OCI-LY3 (cell line): ENCODE measurements at regions not wholly inside any gene's neighbourhood (a gene's known extent, or its start where the extent isn't known, plus 50 kb on each side); places are given as distances from the start of the nearest gene placed in this dataset.

Experiments used
- H2AFZ ChIP-seq: fragments of 200-600, 300-600 bp; shearing (Covaris generic); 2 replicates; pipeline ENCODE4 v1.6.0; 2014; ENCODE audit warnings: antibody characterized with exemption, low read depth, low read length
- H3K27ac ChIP-seq: fragments of 200-600, 300-600 bp; sonication (generic); 2 replicates; pipeline ENCODE4 v1.5.1; 2014; ENCODE audit warnings: mild to moderate bottlenecking, low read length, moderate library complexity, mixed read lengths
- H3K27me3 ChIP-seq: fragments of 200-600, 300-600 bp; sonication (generic); 2 replicates; pipeline ENCODE4 v1.6.1; 2014; ENCODE audit warnings: low read depth, low read length, mixed read lengths
- H3K36me3 ChIP-seq: fragments of 200-600, 300-600 bp; sonication (generic); replicated peaks from 2 replicates; pipeline ENCODE3; 2014; ENCODE audit warnings: low read depth, low read length, mixed read lengths
- H3K4me1 ChIP-seq: fragments of 300-600, 200-600 bp; sonication (generic); 2 replicates; pipeline ENCODE4 v1.6.1; 2014; ENCODE audit warnings: low read length, mixed read lengths
- H3K4me2 ChIP-seq: fragments of 200-600, 300-600 bp; sonication (generic); 2 replicates; pipeline ENCODE4 v1.6.1; 2014; ENCODE audit warnings: low read length, mixed read lengths
- H3K4me3 ChIP-seq: fragments of 300-600, 200-600 bp; sonication (generic); 2 replicates; pipeline ENCODE4 v1.5.1; 2014; ENCODE audit warnings: antibody characterized with exemption, mild to moderate bottlenecking, low read length, moderate library complexity
- H3K79me2 ChIP-seq: fragments of 300-600, 200-600 bp; shearing (Covaris generic); 2 replicates; pipeline ENCODE4 v1.6.1; 2014; ENCODE audit warnings: mild to moderate bottlenecking, low read length, mixed read lengths
- H3K9ac ChIP-seq: fragments of 300-600, 200-600 bp; shearing (Covaris generic); 2 replicates; pipeline ENCODE4 v1.6.0; 2014; ENCODE audit warnings: mild to moderate bottlenecking, low read length, moderate library complexity
- H3K9me3 ChIP-seq: fragments of 200-600, 300-600 bp; shearing (Covaris generic); 2 replicates; pipeline ENCODE4 v1.6.1; 2014; ENCODE audit warnings: low read length, mixed read lengths; ENCODE audit not compliant: insufficient read depth
- H4K20me1 ChIP-seq: fragments of 200-600, 300-600 bp; sonication (generic); 2 replicates; pipeline ENCODE4 v1.6.1; 2016; ENCODE audit warnings: low read length, mixed read lengths; ENCODE audit not compliant: insufficient read depth
- EZH2phosphoT487 ChIP-seq: fragments of 200-600 bp; shearing (Covaris generic); IDR thresholded peaks from 2 replicates; pipeline ENCODE4 v1.6.1; 2018; ENCODE audit warnings: antibody characterized with exemption, mixed run types, low read depth
- TF ChIP-seq, protein P1 (sequence below): fragments of 200-600, 300-600 bp; sonication (generic); IDR thresholded peaks from 2 replicates; pipeline ENCODE4 v1.5.1; 2014; ENCODE audit warnings: antibody characterized with exemption, low read length, low read depth

DNA sequence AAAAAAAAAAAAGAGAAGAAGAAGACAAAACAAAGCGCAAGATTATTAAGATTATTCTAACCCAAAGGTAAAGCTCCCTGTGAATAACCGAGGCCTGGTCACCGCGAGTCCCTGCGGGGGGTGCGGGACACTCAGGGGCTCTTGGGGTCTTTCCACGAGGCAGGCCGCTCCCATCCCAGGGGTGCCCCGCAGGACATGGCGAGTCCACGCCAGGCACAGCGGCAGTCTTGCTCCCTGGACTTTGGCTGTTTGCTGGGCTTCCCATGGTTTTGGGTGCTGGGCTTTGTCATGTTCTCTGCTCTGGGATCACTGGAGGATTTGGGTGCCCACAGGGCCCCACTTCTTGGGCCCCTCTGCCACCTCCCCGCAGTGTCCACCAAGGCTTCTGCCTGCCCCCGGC lies 137.4 kb upstream of the TCERG1L start:
- no peak overlapping the region for H2AFZ ChIP-seq
- no peak overlapping the region for H3K4me2 ChIP-seq
- no peaks in the 10 kb centered on the region for H3K9me3 ChIP-seq
- no peaks in the 10 kb centered on the region for H3K79me2 ChIP-seq
- H3K4me3 ChIP-seq = no peak overlapping the region
- no peak overlapping the region for H3K27ac ChIP-seq
- TF ChIP-seq, protein P1, sequence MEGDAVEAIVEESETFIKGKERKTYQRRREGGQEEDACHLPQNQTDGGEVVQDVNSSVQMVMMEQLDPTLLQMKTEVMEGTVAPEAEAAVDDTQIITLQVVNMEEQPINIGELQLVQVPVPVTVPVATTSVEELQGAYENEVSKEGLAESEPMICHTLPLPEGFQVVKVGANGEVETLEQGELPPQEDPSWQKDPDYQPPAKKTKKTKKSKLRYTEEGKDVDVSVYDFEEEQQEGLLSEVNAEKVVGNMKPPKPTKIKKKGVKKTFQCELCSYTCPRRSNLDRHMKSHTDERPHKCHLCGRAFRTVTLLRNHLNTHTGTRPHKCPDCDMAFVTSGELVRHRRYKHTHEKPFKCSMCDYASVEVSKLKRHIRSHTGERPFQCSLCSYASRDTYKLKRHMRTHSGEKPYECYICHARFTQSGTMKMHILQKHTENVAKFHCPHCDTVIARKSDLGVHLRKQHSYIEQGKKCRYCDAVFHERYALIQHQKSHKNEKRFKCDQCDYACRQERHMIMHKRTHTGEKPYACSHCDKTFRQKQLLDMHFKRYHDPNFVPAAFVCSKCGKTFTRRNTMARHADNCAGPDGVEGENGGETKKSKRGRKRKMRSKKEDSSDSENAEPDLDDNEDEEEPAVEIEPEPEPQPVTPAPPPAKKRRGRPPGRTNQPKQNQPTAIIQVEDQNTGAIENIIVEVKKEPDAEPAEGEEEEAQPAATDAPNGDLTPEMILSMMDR = no peak
- TF ChIP-seq EZH2phosphoT487 = no peak
- no peaks in the 10 kb centered on the region for H3K27me3 ChIP-seq
- H3K4me1 ChIP-seq = no peaks in the 10 kb centered on the region
- no peaks in the 10 kb centered on the region for H4K20me1 ChIP-seq
- H3K9ac ChIP-seq = no peak overlapping the region
- no peaks in the 10 kb centered on the region for H3K36me3 ChIP-seq

GRCh38 chr10:131450216-131450765 lies 138.8 kb upstream of the TCERG1L start:
- Histone ChIP-seq H4K20me1 (no peaks in the 10 kb centered on the region), H3K79me2 (no peaks in the 10 kb centered on the region), H3K9me3 (no peaks in the 10 kb centered on the region), H2AFZ (no peak overlapping the region), H3K27ac (no peak overlapping the region), H3K36me3 (no peaks in the 10 kb centered on the region), H3K9ac (no peak overlapping the region), H3K4me1 (no peaks in the 10 kb centered on the region), H3K27me3 (no peaks in the 10 kb centered on the region), H3K4me3 (no peak overlapping the region), H3K4me2 (no peak overlapping the region)
- TF ChIP-seq, protein P1 = no peak
- no peak for TF ChIP-seq EZH2phosphoT487

DNA sequence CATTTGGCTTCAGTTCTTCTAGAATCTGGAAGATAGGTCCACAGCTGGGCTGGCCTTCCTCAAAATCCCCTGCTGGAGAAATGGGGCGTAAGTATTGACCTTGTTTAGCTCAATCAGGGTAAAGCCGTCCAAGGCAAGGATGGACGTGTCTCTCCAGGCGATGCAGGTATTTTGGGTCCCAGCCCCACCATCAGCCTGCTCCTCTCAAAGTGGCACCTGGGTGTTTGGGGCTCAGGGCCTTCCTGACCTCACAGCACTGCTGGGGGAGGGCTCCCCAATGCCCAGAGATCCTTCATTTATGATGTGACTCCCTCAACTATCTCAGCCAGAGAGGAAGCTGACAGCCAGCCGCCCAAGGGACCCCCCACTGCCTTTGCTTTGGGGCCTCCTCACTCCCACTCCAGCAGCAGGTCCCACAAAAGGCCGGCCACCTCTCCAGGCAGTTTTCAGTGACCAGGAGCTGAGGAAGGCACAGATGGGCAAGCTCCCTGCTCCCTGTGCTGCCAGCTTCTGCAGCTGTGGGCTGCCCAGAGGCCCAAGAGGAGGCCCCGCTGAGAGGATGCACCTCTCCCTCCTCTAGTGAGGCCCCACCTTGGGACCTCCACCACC lies 140.0 kb upstream of the TCERG1L start:
- TF ChIP-seq, protein P1 = no peak
- TF ChIP-seq EZH2phosphoT487 = no peak
- no peak overlapping the region for H3K4me3 ChIP-seq
- H4K20me1 ChIP-seq = no peaks in the 10 kb centered on the region
- no peak overlapping the region for H3K27ac ChIP-seq
- no peak overlapping the region for H3K9ac ChIP-seq
- H3K79me2 ChIP-seq = no peaks in the 10 kb centered on the region
- no peak overlapping the region for H3K4me2 ChIP-seq
- H3K4me1 ChIP-seq = no peaks in the 10 kb centered on the region
- no peaks in the 10 kb centered on the region for H3K9me3 ChIP-seq
- no peaks in the 10 kb centered on the region for H3K36me3 ChIP-seq
- no peaks in the 10 kb centered on the region for H3K27me3 ChIP-seq
- no peak overlapping the region for H2AFZ ChIP-seq

DNA sequence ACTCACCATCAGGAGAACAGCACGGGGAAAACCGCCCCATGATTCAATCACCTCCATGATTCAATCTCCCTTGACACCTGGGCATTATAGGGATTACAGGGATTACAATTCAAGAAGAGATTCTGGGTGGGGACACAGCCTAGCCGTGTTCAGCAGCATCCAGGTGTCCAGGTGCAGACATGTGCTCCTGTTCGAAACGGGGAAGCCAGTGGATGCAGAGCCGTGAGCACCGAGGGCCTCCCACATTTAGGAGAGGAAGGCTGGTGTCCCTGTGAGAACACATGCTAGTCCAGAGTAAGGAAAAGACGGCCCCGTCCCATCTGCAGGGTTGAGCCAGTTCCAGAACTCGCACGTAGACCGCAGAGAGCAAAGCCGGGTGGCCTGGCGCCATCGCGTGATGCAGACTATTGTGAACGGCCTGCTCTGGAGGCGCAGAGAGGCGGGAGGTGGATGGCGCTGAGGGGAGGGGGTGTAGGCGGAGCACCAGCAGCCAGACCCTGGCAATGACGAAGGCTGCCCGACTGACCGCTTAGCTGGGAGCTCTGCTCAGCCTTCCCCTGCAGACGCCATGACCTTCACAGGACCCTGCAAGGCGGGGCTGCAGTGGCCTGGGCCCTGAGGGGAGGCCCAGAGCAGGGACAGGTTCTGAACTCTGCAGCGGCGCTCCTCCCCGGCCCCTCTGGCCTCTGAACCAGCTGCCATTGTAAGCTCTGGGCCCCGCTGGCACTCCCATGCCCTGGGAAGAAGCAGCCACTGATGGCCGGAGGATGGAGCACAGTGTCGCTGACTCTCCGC lies 141.6 kb upstream of the TCERG1L start:
- H3K27me3 ChIP-seq = no peaks in the 10 kb centered on the region
- no peak overlapping the region for H3K4me2 ChIP-seq
- TF ChIP-seq EZH2phosphoT487 = no peak
- TF ChIP-seq, protein P1 = no peak
- H3K36me3 ChIP-seq = no peaks in the 10 kb centered on the region
- H3K79me2 ChIP-seq = no peaks in the 10 kb centered on the region
- H3K9me3 ChIP-seq = no peaks in the 10 kb centered on the region
- H3K27ac ChIP-seq = no peak overlapping the region
- no peak overlapping the region for H2AFZ ChIP-seq
- H3K4me1 ChIP-seq = no peaks in the 10 kb centered on the region
- H3K9ac ChIP-seq = no peak overlapping the region
- no peaks in the 10 kb centered on the region for H4K20me1 ChIP-seq
- H3K4me3 ChIP-seq = no peak overlapping the region
